ENCODE measurements at regions not wholly inside any gene's neighbourhood (a gene's known extent, or its start where the extent isn't known, plus 50 kb on each side); places are given as distances from the start of the nearest gene placed in this dataset.

DNA sequence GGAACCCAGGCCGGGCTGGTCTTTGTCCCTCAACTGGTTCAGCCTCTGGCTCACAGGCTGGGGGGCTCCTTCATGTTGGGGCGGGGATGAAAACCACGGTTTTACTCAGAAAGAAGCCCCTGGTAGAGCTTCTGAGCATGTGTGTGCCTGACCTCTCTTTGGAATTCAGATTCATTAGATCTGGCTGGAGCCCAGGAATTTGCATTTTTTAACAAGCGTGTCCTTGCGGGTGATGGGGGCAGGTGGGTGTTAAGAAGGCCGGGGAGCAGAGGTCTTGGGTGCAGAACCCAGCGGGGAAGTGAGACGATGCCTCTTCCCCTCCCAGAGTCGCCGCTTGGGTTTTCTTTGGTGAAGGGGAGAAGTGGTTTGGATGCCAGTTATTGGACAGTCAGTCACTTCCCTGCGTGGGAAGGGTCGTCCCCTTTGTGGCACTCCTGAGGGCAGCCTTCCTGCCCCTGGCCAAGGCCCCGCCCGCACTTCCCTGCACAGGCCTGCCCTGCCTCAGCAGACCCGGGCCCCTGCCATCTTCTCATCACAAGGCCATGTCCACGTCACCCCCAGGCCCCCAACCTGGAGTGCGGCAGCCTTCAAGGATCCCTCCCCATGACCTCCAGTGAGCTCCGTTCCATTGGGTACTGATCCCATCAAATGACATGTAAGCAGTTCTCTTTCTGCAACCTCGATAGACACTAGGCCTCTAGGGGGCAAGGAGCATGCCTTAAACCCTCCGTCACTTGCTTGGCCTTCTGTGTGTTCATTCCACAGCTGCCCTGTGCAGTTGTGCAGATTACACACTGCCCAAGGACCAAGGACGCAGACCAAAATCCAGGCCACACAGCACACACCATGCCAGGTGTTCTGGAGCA is 177.7 kb upstream of the CIBAR2 start:
- Mint-ChIP-seq H3K4me1 (peaks cover 60% of the 10 kb centered on the region), H3K36me3 (ENCODE audit: low read depth) (peaks cover under 1% of the 10 kb centered on the region), H3K4me3 (peak overlapping the region in 1 of 3 experiments; percentile 41), H3K9me3 (no peaks in the 10 kb centered on the region), H3K27ac (peak overlapping the region; percentile 58 to 71 (median 67)), H3K27me3 (ENCODE audit: low read depth) (peaks cover 15% of the 10 kb centered on the region)
- TF ChIP-seq, protein P1, sequence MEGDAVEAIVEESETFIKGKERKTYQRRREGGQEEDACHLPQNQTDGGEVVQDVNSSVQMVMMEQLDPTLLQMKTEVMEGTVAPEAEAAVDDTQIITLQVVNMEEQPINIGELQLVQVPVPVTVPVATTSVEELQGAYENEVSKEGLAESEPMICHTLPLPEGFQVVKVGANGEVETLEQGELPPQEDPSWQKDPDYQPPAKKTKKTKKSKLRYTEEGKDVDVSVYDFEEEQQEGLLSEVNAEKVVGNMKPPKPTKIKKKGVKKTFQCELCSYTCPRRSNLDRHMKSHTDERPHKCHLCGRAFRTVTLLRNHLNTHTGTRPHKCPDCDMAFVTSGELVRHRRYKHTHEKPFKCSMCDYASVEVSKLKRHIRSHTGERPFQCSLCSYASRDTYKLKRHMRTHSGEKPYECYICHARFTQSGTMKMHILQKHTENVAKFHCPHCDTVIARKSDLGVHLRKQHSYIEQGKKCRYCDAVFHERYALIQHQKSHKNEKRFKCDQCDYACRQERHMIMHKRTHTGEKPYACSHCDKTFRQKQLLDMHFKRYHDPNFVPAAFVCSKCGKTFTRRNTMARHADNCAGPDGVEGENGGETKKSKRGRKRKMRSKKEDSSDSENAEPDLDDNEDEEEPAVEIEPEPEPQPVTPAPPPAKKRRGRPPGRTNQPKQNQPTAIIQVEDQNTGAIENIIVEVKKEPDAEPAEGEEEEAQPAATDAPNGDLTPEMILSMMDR (IDR thresholded peaks at IDR 0.05; ENCODE audit: unreplicated experiment in 3 of 3), result no peak

DNA sequence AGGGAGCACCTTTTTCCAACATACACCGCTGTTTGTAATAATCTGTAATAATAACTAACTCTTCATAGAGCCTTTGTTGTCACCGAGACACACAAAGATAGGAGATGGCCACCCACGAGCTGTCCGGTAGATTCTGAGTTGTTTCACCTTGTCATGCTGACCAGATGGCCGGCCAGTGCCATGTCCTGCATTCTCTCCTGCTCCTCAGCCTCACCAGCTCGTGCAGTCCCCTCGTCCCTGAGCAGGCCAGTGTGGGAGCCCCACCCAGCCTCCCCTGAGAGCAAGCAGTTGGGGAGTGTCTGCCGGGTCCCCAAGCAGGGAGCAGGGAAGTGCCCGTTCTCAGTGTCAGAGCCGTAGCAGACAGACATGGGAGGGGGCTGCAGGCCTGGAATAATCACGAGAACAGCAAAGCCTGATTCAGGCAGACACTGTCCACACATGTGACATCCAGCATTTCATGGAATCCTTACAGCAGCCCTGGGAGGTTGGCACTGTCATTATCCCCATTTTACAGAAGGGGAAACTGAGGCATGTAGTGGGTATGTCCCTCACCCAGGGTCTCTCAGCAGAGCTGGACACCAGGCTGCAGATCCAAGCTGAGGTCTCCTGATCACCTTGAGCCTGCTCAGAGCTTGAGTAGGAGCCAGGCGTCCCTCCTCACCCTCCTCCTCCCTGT is 178.5 kb upstream of the CIBAR2 start:
- no peaks in the 10 kb centered on the region for H3K9me3 Mint-ChIP-seq
- no peak overlapping the region for H3K4me3 Mint-ChIP-seq
- H3K27ac Mint-ChIP-seq, result peak overlapping the region; percentile 58 to 71 (median 67)
- TF ChIP-seq, protein P1 (IDR thresholded peaks at IDR 0.05; ENCODE audit: unreplicated experiment in 3 of 3), result no peak
- peaks cover 15% of the 10 kb centered on the region for H3K27me3 Mint-ChIP-seq (ENCODE audit: low read depth)
- H3K4me1 Mint-ChIP-seq, result peaks cover 61% of the 10 kb centered on the region
- peaks cover 6% of the 10 kb centered on the region for H3K36me3 Mint-ChIP-seq (ENCODE audit: low read depth)

DNA sequence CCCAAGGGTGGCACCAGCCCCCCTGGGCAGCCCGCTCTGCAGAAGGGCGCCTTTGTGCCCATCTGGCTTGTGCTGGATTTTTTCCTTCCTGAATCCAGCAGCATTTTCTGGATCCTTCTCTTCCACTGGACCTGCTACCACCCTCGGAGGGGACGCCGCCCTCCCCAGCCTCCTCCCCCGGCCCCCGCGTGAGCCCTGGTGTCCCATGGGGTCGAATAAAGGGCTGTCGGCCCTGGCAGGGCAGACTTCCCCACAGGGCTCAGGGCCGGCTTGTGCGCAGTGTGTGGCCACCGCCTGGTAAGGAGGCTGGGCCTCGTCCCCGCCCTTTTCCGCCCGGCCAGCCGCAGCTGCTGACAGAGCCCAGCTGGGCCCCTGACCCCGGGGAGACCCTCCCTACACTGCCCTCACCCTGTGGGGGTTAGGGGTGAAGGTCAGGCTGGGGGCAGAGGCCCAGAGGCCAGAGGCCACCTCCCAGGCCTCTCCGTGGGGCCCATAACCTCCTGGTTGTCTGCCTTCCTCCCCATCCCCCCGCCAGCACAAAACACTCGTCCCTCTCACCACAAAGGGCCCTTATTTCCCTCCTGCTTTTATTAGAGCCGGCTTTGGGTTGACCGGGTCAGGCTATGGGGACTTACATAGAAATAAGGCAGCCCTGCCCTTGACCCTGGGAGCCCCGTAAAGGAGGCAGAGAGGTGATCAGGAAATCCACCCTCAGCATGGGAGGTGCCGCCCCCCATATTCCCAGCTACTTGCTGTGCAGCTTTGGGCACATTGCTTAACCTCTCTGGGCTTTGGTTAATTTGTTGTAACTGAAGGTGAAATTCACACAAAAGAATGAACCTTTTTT is 179.3 kb upstream of the CIBAR2 start:
- H3K36me3 Mint-ChIP-seq (ENCODE audit: low read depth), result peaks cover 6% of the 10 kb centered on the region
- TF ChIP-seq, protein P1 (IDR thresholded peaks at IDR 0.05; ENCODE audit: unreplicated experiment in 3 of 3), result no peak
- peak overlapping the region in 1 of 3 experiments; percentile 33 for H3K27ac Mint-ChIP-seq
- H3K4me1 Mint-ChIP-seq, result peaks cover 53% of the 10 kb centered on the region
- peaks cover 11% of the 10 kb centered on the region for H3K27me3 Mint-ChIP-seq (ENCODE audit: low read depth)
- no peaks in the 10 kb centered on the region for H3K9me3 Mint-ChIP-seq
- no peak overlapping the region for H3K4me3 Mint-ChIP-seq

DNA sequence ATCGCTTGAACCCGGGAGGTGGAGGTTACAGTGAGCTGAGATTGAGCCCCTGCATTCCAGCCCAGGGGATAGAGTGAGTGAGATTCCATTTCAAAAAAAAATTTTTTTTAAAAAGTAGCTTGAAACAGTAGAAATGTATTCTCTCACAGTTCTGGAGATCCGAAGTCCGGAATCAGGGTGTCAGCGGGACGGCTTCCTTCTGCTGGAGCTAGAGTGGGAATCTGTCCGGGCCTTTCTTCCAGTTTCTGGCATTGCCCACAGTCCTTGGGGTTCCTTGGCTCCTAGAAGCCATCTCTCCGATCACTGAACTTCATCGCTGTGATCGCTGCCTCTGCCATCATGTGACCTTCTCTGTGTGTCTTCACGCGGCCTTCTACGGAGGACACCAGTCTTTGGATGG is 181.2 kb upstream of the CIBAR2 start:
- TF ChIP-seq, protein P1 (IDR thresholded peaks at IDR 0.05; ENCODE audit: unreplicated experiment in 3 of 3), result no peak
- Mint-ChIP-seq H3K27me3 (ENCODE audit: low read depth) (no peaks in the 10 kb centered on the region), H3K27ac (no peak overlapping the region), H3K4me1 (peaks cover 51% of the 10 kb centered on the region), H3K9me3 (no peaks in the 10 kb centered on the region), H3K36me3 (ENCODE audit: low read depth) (peaks cover 6% of the 10 kb centered on the region), H3K4me3 (no peak overlapping the region)

DNA sequence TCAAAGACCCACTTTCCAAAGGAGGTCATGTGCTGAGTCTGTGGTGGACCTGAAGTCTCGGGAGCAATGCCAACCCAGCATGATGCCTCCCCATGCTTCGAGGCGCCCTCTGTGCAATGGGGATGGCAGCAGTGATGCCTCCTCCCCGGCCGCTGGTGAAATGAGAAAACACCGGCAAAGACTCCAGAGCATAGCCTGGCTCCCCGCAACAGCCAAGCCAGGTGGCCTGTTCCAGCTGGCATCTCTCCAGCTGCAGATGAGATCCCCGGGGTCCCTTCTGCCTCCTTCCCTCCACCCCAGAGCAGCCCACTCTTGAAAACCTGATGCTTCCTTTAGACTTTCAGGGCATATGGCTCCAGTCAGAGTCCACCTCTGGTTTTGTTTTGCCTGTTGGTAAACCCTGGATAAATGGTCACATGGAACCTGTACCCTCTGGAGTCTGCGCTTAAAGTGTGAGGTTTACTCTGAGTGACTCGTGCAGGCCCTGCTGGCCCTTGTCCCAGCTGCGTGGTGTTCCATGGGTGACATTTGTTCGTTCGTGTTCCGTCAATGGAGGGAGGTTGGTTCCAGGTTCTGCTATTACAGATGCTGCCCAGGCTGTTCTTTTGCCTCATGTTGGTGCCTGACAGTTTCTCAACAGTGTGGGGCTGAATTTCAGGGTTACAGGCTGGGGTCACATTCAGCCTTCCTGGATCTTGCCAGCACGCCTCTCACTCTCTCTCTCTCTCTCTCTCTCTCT is 181.8 kb upstream of the CIBAR2 start:
- TF ChIP-seq, protein P1 (IDR thresholded peaks at IDR 0.05; ENCODE audit: unreplicated experiment in 3 of 3), result no peak

More for the DNA sequence above, 181.8 kb upstream of the CIBAR2 start:
- H3K36me3 Mint-ChIP-seq (ENCODE audit: low read depth), result peaks cover 6% of the 10 kb centered on the region
- peak overlapping the region; percentile 18 to 59 (median 44) for H3K27ac Mint-ChIP-seq
- no peaks in the 10 kb centered on the region for H3K27me3 Mint-ChIP-seq (ENCODE audit: low read depth)
- no peaks in the 10 kb centered on the region for H3K9me3 Mint-ChIP-seq
- H3K4me1 Mint-ChIP-seq, result peaks cover 51% of the 10 kb centered on the region
- H3K4me3 Mint-ChIP-seq, result peak overlapping the region in 1 of 3 experiments; percentile 7

Data from nephron (organoid).